ENCODE measurements at regions not wholly inside any gene's neighbourhood (a gene's known extent, or its start where the extent isn't known, plus 50 kb on each side); places are given as distances from the start of the nearest gene placed in this dataset.

DNA sequence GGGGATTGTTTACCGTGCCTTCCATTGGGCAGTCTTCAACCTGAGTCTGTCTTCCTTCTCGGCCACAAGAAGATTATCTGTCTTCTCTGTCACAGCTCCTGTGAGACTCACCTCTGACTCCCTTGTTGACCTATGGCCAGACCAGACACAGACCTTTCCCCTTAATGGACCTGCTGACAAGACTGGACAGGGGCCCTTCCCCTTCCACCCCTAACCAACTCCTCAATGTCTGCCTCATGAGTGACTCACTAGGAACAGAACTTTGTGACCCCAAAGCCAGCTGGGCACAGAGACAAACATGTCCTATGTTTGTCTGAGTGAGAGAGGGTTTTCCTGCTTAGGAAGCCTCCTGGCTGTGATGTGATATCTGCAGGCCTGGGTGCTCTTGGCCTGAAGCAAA, 405.0 kb downstream of the BRD1 start:
- Histone ChIP-seq H3K27me3 (replicated peaks; ENCODE audit: control insufficient read depth, insufficient read depth, low read length, poor library complexity, severe bottlenecking) (no peaks in the 10 kb centered on the region), H3K4me1 (ENCODE audit: control insufficient read depth, insufficient read depth, low read length, poor library complexity, severe bottlenecking) (no peaks in the 10 kb centered on the region), H3K27ac (ENCODE audit: insufficient read depth, low read length, poor library complexity, severe bottlenecking) (no peak overlapping the region), H3K36me3 (ENCODE audit: control insufficient read depth, insufficient read depth, low read length) (no peaks in the 10 kb centered on the region), H3K9me3 (ENCODE audit: control insufficient read depth, low read length) (no peaks in the 10 kb centered on the region), H3K4me3 (ENCODE audit: insufficient read depth, low read depth, low read length, poor library complexity, severe bottlenecking) (no peak overlapping the region)
- no peak for DNase-seq

DNA sequence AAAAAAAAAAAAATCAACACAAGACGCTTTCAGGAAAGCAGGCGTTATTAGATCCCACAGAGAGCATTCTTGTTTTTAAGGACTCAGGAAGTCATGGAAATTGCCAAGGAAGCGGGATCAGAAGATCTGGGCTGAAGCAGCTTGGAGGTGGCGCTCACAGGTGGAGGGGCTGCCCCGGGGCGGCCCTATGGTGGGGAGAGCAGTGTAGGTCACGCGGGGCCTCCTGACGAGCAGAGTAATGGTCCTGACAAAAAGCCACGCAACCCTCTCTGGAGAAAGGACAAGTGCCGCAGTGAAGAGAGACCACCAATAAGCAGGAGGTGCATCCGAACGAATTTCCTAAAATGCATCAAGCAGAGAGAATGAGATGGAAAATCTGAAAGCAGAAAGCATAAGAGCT, 407.0 kb downstream of the BRD1 start:
- H3K36me3 ChIP-seq (ENCODE audit: control insufficient read depth, insufficient read depth, low read length): no peaks in the 10 kb centered on the region
- no peaks in the 10 kb centered on the region for H3K27me3 ChIP-seq (replicated peaks; ENCODE audit: control insufficient read depth, insufficient read depth, low read length, poor library complexity, severe bottlenecking)
- no peaks in the 10 kb centered on the region for H3K4me1 ChIP-seq (ENCODE audit: control insufficient read depth, insufficient read depth, low read length, poor library complexity, severe bottlenecking)
- H3K27ac ChIP-seq (ENCODE audit: insufficient read depth, low read length, poor library complexity, severe bottlenecking): no peak overlapping the region
- DNase-seq: no peak
- no peaks in the 10 kb centered on the region for H3K9me3 ChIP-seq (ENCODE audit: control insufficient read depth, low read length)
- no peak overlapping the region for H3K4me3 ChIP-seq (ENCODE audit: insufficient read depth, low read depth, low read length, poor library complexity, severe bottlenecking)

DNA sequence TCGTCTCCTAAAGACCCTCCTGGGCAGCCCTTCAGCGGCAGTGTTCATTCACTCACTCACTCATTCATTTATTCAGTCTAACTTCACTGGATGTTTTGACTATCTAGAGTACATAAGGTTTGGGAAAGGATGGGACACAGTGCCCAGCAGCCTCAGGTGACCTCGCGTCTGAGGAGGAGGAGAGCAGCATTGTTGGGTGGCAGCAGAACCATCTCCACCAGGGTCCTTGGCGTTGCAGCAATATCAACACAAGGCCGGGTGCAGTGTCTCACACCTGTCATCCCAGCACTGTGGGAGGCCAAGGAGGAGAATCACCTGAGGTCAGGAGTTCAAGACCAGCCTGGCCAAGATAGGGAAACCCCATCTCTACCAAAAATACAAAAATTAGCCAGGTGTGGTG, 408.0 kb downstream of the BRD1 start:
- Histone ChIP-seq H3K36me3 (ENCODE audit: control insufficient read depth, insufficient read depth, low read length) (no peaks in the 10 kb centered on the region), H3K4me1 (ENCODE audit: control insufficient read depth, insufficient read depth, low read length, poor library complexity, severe bottlenecking) (no peaks in the 10 kb centered on the region), H3K27me3 (replicated peaks; ENCODE audit: control insufficient read depth, insufficient read depth, low read length, poor library complexity, severe bottlenecking) (no peaks in the 10 kb centered on the region), H3K27ac (ENCODE audit: insufficient read depth, low read length, poor library complexity, severe bottlenecking) (no peak overlapping the region), H3K4me3 (ENCODE audit: insufficient read depth, low read depth, low read length, poor library complexity, severe bottlenecking) (no peak overlapping the region), H3K9me3 (ENCODE audit: control insufficient read depth, low read length) (no peaks in the 10 kb centered on the region)
- DNase-seq: no peak

DNA sequence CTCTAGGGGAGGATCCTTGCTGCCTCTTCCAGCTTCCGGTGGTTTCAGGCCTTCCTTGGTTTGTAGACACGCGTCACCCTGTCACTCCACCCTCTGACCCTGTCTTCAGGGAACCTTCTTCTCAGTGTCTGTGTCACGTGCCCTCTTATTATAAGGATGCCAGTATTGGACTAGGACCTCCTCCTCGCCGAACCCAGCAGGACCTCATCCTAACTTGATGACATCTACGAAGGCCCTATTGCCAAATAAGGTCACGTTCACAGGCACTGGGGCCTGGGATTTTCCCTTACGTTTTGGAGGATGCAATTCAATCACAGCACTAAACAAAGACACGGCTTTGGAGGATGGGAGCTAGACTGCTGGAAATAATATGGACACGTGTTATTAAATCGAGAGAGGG, 408.7 kb downstream of the BRD1 start:
- no peaks in the 10 kb centered on the region for H3K9me3 ChIP-seq (ENCODE audit: control insufficient read depth, low read length)
- H3K27me3 ChIP-seq (replicated peaks; ENCODE audit: control insufficient read depth, insufficient read depth, low read length, poor library complexity, severe bottlenecking): no peaks in the 10 kb centered on the region
- no peaks in the 10 kb centered on the region for H3K36me3 ChIP-seq (ENCODE audit: control insufficient read depth, insufficient read depth, low read length)
- DNase-seq: no peak
- H3K27ac ChIP-seq (ENCODE audit: insufficient read depth, low read length, poor library complexity, severe bottlenecking): no peak overlapping the region
- H3K4me3 ChIP-seq (ENCODE audit: insufficient read depth, low read depth, low read length, poor library complexity, severe bottlenecking): no peak overlapping the region
- H3K4me1 ChIP-seq (ENCODE audit: control insufficient read depth, insufficient read depth, low read length, poor library complexity, severe bottlenecking): no peaks in the 10 kb centered on the region

DNA sequence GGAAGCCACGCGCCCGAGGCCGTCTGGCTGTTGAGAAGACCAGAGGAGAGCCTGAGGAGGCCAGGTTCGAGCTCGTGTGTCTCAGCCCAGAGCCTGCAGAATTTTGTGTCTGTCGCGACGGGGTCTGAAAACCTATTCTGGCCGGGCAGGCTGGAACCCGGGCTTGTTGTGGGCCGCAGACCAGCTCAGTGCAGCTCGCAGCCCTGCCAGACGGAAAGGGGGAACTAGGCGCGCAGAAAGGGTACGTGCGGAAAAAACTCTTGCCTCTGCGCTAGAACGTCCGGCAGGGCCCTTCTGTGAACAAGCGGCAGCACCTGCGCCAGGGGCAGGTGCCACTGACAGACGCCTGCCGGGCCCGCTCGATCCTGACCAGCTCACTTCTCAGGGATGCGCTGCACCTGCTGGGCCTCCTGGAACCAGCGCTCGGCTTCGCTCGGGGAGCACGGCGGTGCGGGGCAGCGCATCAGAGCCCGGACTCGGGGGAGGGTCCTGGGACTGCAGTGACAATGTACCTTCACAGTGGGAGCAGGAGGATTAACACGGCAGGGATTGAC, 409.3 kb downstream of the BRD1 start:
- H3K4me3 ChIP-seq (ENCODE audit: insufficient read depth, low read depth, low read length, poor library complexity, severe bottlenecking): no peak overlapping the region
- DNase-seq: no peak
- H3K27me3 ChIP-seq (replicated peaks; ENCODE audit: control insufficient read depth, insufficient read depth, low read length, poor library complexity, severe bottlenecking): no peaks in the 10 kb centered on the region
- H3K9me3 ChIP-seq (ENCODE audit: control insufficient read depth, low read length): no peaks in the 10 kb centered on the region
- H3K27ac ChIP-seq (ENCODE audit: insufficient read depth, low read length, poor library complexity, severe bottlenecking): no peak overlapping the region
- H3K4me1 ChIP-seq (ENCODE audit: control insufficient read depth, insufficient read depth, low read length, poor library complexity, severe bottlenecking): no peaks in the 10 kb centered on the region
- no peaks in the 10 kb centered on the region for H3K36me3 ChIP-seq (ENCODE audit: control insufficient read depth, insufficient read depth, low read length)

DNA sequence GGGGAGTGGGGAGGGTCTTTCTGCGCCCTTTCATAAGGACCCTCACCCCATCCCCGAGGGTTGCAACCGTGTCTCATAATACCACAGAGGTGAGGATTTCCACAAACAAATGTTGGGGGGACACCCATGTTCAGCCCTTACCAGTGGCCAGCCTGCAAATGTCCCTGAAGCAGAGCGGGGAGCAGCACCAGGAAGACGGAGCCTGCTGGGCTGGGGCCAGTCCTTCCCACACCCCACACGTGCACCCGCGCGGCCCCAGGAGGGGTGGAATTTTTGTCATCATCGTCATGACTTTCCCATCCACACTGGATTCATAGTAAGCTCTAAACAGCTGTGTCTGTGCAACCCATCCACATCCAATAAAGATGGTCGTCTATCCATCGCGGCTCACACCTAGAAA, 409.8 kb downstream of the BRD1 start:
- DNase-seq: no peak
- Histone ChIP-seq H3K36me3 (ENCODE audit: control insufficient read depth, insufficient read depth, low read length) (no peaks in the 10 kb centered on the region), H3K27ac (ENCODE audit: insufficient read depth, low read length, poor library complexity, severe bottlenecking) (no peak overlapping the region), H3K4me3 (ENCODE audit: insufficient read depth, low read depth, low read length, poor library complexity, severe bottlenecking) (no peak overlapping the region), H3K27me3 (replicated peaks; ENCODE audit: control insufficient read depth, insufficient read depth, low read length, poor library complexity, severe bottlenecking) (no peaks in the 10 kb centered on the region), H3K4me1 (ENCODE audit: control insufficient read depth, insufficient read depth, low read length, poor library complexity, severe bottlenecking) (no peaks in the 10 kb centered on the region), H3K9me3 (ENCODE audit: control insufficient read depth, low read length) (no peaks in the 10 kb centered on the region)

DNA sequence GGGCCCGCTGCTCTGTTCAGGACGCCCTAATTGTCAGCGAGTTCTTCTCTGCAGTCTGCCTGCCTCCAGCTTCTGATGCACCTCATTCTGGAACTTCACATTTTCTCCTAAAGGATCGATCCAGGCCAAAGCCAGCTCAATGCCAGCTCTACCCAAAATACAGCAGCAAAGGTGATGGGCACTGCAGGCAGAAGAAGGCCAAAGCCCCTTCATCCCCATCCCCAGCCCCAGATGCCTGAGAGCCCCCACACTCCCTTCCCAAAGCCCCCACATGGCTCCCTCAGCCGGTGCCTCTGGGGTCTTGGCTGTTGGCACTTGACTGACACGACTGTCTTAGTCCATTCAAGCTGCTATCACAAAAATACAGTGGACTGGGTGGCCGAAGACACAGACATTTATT, 410.3 kb downstream of the BRD1 start:
- Histone ChIP-seq H3K4me1 (ENCODE audit: control insufficient read depth, insufficient read depth, low read length, poor library complexity, severe bottlenecking) (no peaks in the 10 kb centered on the region), H3K9me3 (ENCODE audit: control insufficient read depth, low read length) (no peaks in the 10 kb centered on the region), H3K27ac (ENCODE audit: insufficient read depth, low read length, poor library complexity, severe bottlenecking) (no peak overlapping the region), H3K4me3 (ENCODE audit: insufficient read depth, low read depth, low read length, poor library complexity, severe bottlenecking) (no peak overlapping the region), H3K36me3 (ENCODE audit: control insufficient read depth, insufficient read depth, low read length) (no peaks in the 10 kb centered on the region), H3K27me3 (replicated peaks; ENCODE audit: control insufficient read depth, insufficient read depth, low read length, poor library complexity, severe bottlenecking) (no peaks in the 10 kb centered on the region)
- no peak for DNase-seq

DNA sequence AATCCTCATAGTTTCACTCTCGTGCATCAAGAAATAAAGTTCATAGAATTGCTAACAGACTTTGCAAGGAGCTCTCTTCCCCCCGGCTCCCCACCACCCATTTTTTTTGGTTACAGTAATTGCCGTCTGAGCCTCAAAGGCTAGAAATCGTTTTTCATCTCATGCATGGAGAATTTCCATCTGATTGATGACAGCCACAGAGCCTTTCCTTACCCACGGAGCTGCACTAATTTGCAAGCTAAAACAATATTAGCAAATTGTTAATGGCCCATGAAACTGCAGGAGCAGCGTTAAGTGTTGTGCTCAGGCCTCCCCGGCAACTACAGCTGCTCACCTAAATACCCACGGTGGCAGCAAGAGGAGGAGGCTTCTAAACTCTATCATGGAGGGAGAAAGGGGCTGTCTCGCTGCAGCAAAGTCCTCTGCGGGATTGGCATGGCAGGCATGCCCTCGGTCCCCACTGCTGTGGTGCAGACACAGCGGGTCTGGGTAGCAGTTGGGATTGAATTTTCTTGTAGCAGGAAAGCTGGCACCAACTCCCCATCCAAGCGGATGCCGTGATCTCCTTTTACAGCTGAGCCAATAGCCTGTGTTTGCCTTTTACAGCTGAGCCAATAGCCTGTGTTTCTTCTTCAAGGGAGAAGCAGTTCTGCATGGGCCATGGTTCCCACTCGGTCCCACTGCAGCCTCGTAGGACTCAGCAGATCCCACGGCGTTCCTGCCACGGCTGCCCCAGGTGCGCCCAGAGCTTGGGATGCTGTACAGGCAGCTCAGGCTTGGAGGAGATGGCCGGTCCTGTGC, 412.3 kb downstream of the BRD1 start:
- no peak overlapping the region for H3K4me3 ChIP-seq (ENCODE audit: insufficient read depth, low read depth, low read length, poor library complexity, severe bottlenecking)
- no peak overlapping the region for H3K27ac ChIP-seq (ENCODE audit: insufficient read depth, low read length, poor library complexity, severe bottlenecking)
- H3K9me3 ChIP-seq (ENCODE audit: control insufficient read depth, low read length): no peaks in the 10 kb centered on the region
- no peak for DNase-seq
- no peaks in the 10 kb centered on the region for H3K4me1 ChIP-seq (ENCODE audit: control insufficient read depth, insufficient read depth, low read length, poor library complexity, severe bottlenecking)
- H3K36me3 ChIP-seq (ENCODE audit: control insufficient read depth, insufficient read depth, low read length): no peaks in the 10 kb centered on the region
- H3K27me3 ChIP-seq (replicated peaks; ENCODE audit: control insufficient read depth, insufficient read depth, low read length, poor library complexity, severe bottlenecking): no peaks in the 10 kb centered on the region

DNA sequence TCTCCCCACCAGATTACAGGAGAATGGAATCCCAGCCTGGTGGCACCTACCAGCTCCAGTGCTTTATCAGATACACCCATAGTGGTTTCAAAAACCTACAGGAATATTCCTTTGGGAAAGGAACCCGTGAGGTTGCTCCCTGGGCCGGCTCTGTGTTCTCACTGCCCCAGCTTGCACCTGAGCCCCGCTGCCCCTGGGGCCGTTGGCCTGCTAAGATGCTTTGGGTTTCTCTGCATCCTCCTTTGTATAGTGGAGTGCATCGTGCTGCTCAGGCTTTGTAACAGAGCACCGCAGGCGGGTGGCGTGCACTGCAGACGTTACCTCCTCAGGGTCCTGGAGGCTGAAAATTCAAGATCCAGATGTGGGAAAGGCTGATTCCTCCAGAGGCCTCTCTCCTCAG, 414.1 kb downstream of the BRD1 start:
- no peaks in the 10 kb centered on the region for H3K36me3 ChIP-seq (ENCODE audit: control insufficient read depth, insufficient read depth, low read length)
- no peak overlapping the region for H3K4me3 ChIP-seq (ENCODE audit: insufficient read depth, low read depth, low read length, poor library complexity, severe bottlenecking)
- H3K9me3 ChIP-seq (ENCODE audit: control insufficient read depth, low read length): no peaks in the 10 kb centered on the region
- no peak for DNase-seq
- no peaks in the 10 kb centered on the region for H3K4me1 ChIP-seq (ENCODE audit: control insufficient read depth, insufficient read depth, low read length, poor library complexity, severe bottlenecking)
- H3K27me3 ChIP-seq (replicated peaks; ENCODE audit: control insufficient read depth, insufficient read depth, low read length, poor library complexity, severe bottlenecking): no peaks in the 10 kb centered on the region
- H3K27ac ChIP-seq (ENCODE audit: insufficient read depth, low read length, poor library complexity, severe bottlenecking): no peak overlapping the region

DNA sequence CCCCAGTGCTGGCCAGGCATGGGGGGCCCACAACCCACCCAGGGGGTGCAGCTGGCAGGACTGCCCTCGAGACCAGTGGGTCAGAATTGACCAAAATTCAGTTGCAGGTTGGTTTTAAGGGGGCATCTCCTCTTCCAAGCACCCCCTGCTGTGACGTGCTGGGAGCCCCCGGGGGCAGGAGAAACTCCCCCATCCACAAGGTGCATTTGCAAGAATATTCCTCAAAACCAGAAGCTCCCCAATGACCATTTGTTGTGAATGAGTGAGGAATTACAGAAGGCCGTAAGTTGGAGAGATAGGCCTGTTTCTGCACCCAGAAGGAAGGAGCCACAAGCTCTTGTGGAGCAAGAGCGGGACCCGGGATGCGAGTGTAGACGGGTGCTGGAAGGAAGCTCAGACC, 414.5 kb downstream of the BRD1 start:
- Histone ChIP-seq H3K27me3 (replicated peaks; ENCODE audit: control insufficient read depth, insufficient read depth, low read length, poor library complexity, severe bottlenecking) (no peaks in the 10 kb centered on the region), H3K4me1 (ENCODE audit: control insufficient read depth, insufficient read depth, low read length, poor library complexity, severe bottlenecking) (no peaks in the 10 kb centered on the region), H3K9me3 (ENCODE audit: control insufficient read depth, low read length) (no peaks in the 10 kb centered on the region), H3K4me3 (ENCODE audit: insufficient read depth, low read depth, low read length, poor library complexity, severe bottlenecking) (no peak overlapping the region), H3K27ac (ENCODE audit: insufficient read depth, low read length, poor library complexity, severe bottlenecking) (no peak overlapping the region), H3K36me3 (ENCODE audit: control insufficient read depth, insufficient read depth, low read length) (no peaks in the 10 kb centered on the region)
- no peak for DNase-seq
